ENCODE measurements at regions not wholly inside any gene's neighbourhood (a gene's known extent, or its start where the extent isn't known, plus 50 kb on each side); places are given as distances from the start of the nearest gene placed in this dataset.
"Not testable (repeated sequence)": the region's sequence is repeated elsewhere in the genome, so short reads cannot be mapped to it uniquely, and the experiment has no call there.

- DNase-seq (ENCODE audit: low read depth) = no peak
Observed at GRCh38 chr11:69205743-69206612, 50.2 kb downstream of the SMIM38 start.

GRCh38 chr11:69206613-69206965 is 50.9 kb downstream of the SMIM38 start:
- DNase-seq (ENCODE audit: low read depth) = not testable (repeated sequence)

- DNase-seq (ENCODE audit: low read depth) = no peak
Observed at GRCh38 chr11:69207165-69207889, 51.6 kb downstream of the SMIM38 start.

GRCh38 chr11:69208190-69209037 is 52.7 kb downstream of the SMIM38 start:
- no peak for DNase-seq (ENCODE audit: low read depth)

- DNase-seq (ENCODE audit: low read depth) = no peak
Observed at GRCh38 chr11:69209038-69209350, 53.3 kb downstream of the SMIM38 start.

- no peak for DNase-seq (ENCODE audit: low read depth)
Observed at GRCh38 chr11:69209421-69210309, 53.9 kb downstream of the SMIM38 start.

GRCh38 chr11:69210310-69211035 is 54.7 kb downstream of the SMIM38 start:
- peak; percentile 7 for DNase-seq (ENCODE audit: low read depth)

- DNase-seq (ENCODE audit: low read depth) = no peak
Observed at GRCh38 chr11:69211540-69211919, 55.8 kb downstream of the SMIM38 start.

GRCh38 chr11:69211920-69212797 is 56.4 kb downstream of the SMIM38 start:
- no peak for DNase-seq (ENCODE audit: low read depth)

GRCh38 chr11:69212798-69213110 is 57.0 kb downstream of the SMIM38 start:
- DNase-seq (ENCODE audit: low read depth) = no peak

- DNase-seq (ENCODE audit: low read depth) = peak; percentile 20
Observed at GRCh38 chr11:69213316-69213715, 57.6 kb downstream of the SMIM38 start.

GRCh38 chr11:69213964-69214363 is 58.2 kb downstream of the SMIM38 start:
- no peak for DNase-seq (ENCODE audit: low read depth)

GRCh38 chr11:69215216-69215615 is 59.5 kb downstream of the SMIM38 start:
- DNase-seq (ENCODE audit: low read depth) = no peak

GRCh38 chr11:69215784-69216415 is 60.2 kb downstream of the SMIM38 start:
- DNase-seq (ENCODE audit: low read depth) = no peak

GRCh38 chr11:69216647-69217051 is 60.9 kb downstream of the SMIM38 start:
- DNase-seq (ENCODE audit: low read depth) = no peak

GRCh38 chr11:69217276-69218105 is 61.8 kb downstream of the SMIM38 start:
- no peak for DNase-seq (ENCODE audit: low read depth)

- DNase-seq (ENCODE audit: low read depth) = no peak
Observed at GRCh38 chr11:69218271-69218682, 62.5 kb downstream of the SMIM38 start.

GRCh38 chr11:69218946-69219720 is 63.4 kb downstream of the SMIM38 start:
- DNase-seq (ENCODE audit: low read depth) = no peak

Data from activated T-cell treated with anti-CD3 and anti-CD28 coated beads for 24 hours (primary cell).